ENCODE measurements at regions not wholly inside any gene's neighbourhood (a gene's known extent, or its start where the extent isn't known, plus 50 kb on each side); places are given as distances from the start of the nearest gene placed in this dataset.
"Not testable (repeated sequence)": the region's sequence is repeated elsewhere in the genome, so short reads cannot be mapped to it uniquely, and the experiment has no call there.

DNA sequence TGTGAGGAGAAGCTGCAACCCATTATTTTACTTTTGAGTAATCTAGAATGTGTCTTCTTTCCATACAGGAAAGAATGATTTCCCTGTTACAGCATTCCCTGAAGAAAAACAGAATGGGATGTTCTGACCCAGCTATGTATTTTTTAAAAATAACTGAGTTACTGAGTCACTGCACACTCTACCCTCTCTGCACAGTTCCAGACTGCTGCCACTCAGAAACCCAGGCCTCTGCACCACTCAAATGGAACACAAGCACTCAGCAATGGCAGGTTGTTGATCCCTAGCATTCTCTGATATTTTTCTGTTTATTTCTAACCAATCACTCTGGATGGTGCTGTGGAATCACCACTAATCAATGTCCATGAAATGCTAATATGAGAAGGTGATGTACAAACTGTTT is 1300.0 kb upstream of the FAM98A start:
- no peak for DNase-seq

GRCh38 chr2:34892766-34893165 is 1293.7 kb upstream of the FAM98A start:
- peak; percentile 11 for DNase-seq

- no peak for DNase-seq
These were observed 1293.2 kb upstream of the FAM98A start for GRCh38 chr2:34892256-34892655.

- DNase-seq: no peak
These were observed 1276.1 kb upstream of the FAM98A start for GRCh38 chr2:34875091-34875745.

- no peak for DNase-seq
These were observed 1254.5 kb upstream of the FAM98A start for GRCh38 chr2:34853646-34854045.

DNA sequence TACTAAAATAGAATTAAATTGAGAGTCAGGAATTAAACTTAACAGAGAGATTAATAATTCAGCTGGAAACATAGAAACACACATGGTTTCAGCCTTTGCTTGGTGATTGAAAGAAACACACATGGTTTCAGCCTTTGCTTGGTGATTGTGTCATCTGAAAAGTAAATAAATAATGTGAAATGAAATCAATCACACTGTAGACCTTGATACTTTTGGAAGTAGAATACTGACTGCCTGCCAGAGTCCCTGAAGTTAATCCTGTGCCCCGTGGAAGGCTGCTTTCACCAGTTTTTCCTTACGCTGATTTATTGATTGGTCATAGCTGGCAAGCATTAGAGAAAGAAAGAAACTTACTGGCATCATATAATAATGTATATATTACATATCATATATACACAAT is 1252.7 kb upstream of the FAM98A start:
- no peak for DNase-seq

- no peak for DNase-seq
These were observed 1250.7 kb upstream of the FAM98A start for GRCh38 chr2:34849827-34850226.

DNA sequence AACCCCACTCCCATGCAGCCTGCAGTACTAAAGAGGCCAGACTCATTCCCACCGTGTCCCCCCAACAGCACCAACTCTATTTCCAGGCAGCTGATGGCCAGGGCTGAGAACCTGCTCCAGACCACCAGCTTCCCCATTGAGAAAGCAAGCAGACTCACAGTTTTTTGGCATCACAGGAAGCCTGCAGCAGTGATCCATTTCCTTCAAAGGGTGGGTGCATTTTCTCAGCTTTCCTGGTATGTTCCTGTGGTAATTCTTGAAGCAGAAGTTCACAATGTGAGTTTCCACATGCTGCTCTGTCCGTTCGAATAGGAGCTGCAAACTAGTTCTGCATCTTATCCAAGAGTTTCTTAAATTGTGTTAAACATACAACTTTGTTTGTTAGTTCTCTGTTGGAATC is 1249.6 kb upstream of the FAM98A start:
- DNase-seq: no peak

DNA sequence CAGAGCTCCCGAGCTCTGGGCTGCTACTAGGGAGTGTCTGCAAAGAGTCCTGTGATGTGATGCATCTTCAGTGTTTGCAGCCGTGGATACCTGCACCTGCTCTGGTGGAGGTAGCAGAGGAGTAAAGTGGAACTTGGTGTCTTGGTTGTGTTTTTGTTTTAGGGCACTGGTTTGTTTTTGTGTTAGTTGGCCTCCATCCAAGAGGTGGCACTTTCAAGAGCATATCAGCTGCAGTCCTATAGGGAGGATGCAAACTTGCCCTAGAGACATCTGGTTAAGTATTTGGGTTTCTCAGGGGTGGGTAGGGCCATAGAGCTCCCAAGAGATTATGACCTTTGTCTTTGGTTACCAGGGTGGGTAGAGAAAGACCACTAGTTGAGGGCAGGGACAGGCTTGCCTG is 1249.0 kb upstream of the FAM98A start:
- DNase-seq: no peak

DNA sequence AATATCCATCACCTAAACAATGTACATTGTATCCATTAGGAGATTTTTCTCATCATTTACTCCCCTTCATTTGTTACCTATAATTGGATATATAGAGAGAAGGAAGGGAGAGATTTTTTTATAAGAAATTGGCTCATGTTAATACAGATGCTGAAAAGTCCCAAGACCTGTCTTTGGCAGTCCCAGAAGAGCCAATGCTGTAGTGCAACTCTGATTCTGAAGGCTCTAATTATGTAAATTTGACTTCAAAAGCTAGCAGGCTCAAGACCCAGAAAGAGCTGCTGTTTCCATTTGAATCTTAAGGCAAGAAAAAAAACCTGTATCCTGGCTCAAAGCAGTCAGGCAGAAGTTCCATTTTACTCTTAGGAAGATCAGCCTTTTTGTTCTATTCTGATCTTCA is 1245.5 kb upstream of the FAM98A start:
- DNase-seq: no peak

GRCh38 chr2:34838408-34838807 is 1239.3 kb upstream of the FAM98A start:
- no peak for DNase-seq

DNA sequence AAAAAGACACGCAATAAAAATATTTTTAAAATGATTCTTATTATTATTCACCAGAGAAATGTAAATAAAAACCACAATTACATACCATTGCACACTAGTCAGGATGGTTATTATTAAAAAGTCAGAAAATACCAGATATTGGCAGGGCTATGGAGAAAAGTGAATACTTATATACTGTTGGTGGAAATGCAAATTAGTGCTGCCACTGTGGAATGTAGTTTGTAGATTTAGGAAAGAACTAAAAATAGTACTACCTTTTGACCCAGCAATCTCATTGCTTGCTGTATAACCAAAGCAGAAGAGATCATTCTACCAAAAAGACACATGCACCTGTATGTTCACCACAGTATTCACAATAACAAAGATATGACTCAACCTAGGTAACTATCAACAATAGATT is 1237.3 kb upstream of the FAM98A start:
- DNase-seq: no peak

GRCh38 chr2:34831096-34831495 is 1232.0 kb upstream of the FAM98A start:
- no peak for DNase-seq

- no peak for DNase-seq
These were observed 1229.4 kb upstream of the FAM98A start for GRCh38 chr2:34828481-34828880.

DNA sequence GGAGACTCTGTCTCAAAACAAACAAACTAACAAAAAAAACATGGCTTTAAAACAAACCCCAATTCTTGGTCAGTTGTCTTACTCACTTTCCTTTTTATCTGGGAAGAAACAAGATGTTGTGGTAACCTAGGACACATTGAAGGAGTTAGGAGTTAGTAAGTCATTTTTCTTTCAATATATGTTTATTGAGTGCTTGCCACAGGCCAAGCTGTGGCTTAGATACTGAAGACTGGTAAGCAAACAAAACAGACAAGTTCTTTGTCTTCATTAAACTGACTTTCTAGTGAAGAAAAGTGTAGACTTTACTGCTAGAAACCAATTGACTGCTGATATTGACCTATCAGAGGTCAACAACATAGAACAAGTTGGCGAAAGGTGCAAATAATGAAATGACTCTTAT is 1228.3 kb upstream of the FAM98A start:
- no peak for DNase-seq

GRCh38 chr2:34825686-34826085 is 1226.6 kb upstream of the FAM98A start:
- no peak for DNase-seq

DNA sequence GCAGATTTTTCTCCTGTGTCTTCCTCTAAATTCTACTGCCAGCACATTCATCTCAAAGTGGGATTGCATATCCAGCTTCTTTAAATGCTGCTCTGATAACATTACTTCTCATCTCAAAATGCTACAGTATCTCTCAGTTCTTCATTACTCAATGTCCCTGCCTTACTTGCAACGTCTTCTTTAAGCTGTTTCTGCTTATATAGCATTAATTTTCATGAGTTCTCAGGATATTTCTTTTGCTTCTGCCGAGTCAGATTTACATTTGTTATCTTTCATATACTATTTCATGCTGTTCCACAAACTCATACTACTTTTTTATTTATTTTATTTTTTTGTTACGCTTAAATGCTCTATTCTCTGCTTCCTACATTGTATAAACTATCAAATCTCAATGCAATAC is 1223.5 kb upstream of the FAM98A start:
- no peak for DNase-seq

- DNase-seq: no peak
These were observed 1216.1 kb upstream of the FAM98A start for GRCh38 chr2:34815052-34815741.

DNA sequence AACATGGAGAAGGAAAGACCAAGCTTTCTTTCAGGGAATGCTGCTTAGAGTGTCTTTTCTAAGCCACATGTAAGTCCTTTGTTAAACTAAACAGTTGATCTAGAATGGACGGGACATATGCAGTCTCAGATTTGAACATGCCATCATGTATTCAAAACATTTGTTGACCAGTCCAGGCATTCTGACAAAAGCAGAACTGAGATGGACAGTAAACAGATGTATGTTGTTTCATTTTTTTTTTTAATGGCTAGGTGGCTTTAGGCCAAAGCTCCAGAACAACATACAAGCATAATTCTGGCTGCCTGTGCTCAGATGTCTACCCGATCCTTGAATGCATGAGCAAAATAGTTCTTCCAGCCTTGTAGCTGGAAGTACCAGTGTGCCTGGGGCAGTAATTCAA is 1211.4 kb upstream of the FAM98A start:
- DNase-seq: no peak

DNA sequence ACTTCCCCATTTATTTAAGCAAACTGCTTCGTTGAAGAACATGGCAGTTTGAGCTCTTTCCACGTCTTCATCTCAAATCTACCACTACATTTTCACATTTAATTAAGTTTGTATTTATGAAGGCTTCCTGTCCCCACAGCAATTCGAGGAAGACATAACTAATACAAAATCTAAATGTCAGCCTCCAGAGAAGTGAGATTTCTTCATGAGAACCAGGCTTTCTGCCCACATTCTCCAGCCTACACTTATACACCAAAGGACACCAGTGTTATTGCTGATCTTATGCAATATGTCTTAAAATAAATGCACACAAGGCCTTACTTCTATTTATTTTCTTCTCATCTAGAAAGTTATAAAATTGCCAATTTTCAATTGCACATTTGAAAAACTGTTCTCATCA is 1209.3 kb upstream of the FAM98A start:
- no peak for DNase-seq

- no peak for DNase-seq
These were observed 1207.8 kb upstream of the FAM98A start for GRCh38 chr2:34806891-34807290.

- DNase-seq: no peak
These were observed 1207.3 kb upstream of the FAM98A start for GRCh38 chr2:34806396-34806795.

- DNase-seq: no peak
These were observed 1200.5 kb upstream of the FAM98A start for GRCh38 chr2:34799556-34799955.

GRCh38 chr2:34795586-34795985 is 1196.5 kb upstream of the FAM98A start:
- DNase-seq: not testable (repeated sequence)

- DNase-seq: no peak
These were observed 1190.1 kb upstream of the FAM98A start for GRCh38 chr2:34789169-34789568.

Measured in retina (tissue), 1 donor.